Endodermal cell (in vitro differentiated cells): ENCODE measurements at regions not wholly inside any gene's neighbourhood (a gene's known extent, or its start where the extent isn't known, plus 50 kb on each side); places are given as distances from the start of the nearest gene placed in this dataset.

Source experiments
- DNase-seq: peaks from one replicate; pipeline ENCODE4 v3.0.0-alpha.2; 2017
- H3K27ac ChIP-seq: 2 replicates; pipeline ENCODE4 v1.5.1; 2013; ENCODE audit warnings: mild to moderate bottlenecking, low read depth, low read length, moderate library complexity
- H3K27me3 ChIP-seq: 2 replicates; pipeline ENCODE4 v1.6.1; 2013; ENCODE audit warnings: mild to moderate bottlenecking, low read length, moderate library complexity; ENCODE audit not compliant: insufficient read depth, control insufficient read depth, poor library complexity, severe bottlenecking
- H3K36me3 ChIP-seq: 2 replicates; pipeline ENCODE4 v1.7.0; 2013; ENCODE audit warnings: mild to moderate bottlenecking, low read length, moderate library complexity; ENCODE audit not compliant: control insufficient read depth, insufficient read depth
- H3K4me1 ChIP-seq: one replicate; pipeline ENCODE4 v1.7.0; 2013; ENCODE audit warnings: low read length; ENCODE audit not compliant: control insufficient read depth, insufficient read depth
- H3K4me3 ChIP-seq: 2 replicates; pipeline ENCODE4 v1.5.1; 2013; ENCODE audit warnings: mild to moderate bottlenecking, low read length, moderate library complexity
- H3K9ac ChIP-seq: 2 replicates; pipeline ENCODE4 v1.6.1; 2013; ENCODE audit warnings: mild to moderate bottlenecking, low read length, moderate library complexity; ENCODE audit not compliant: poor library complexity, severe bottlenecking; ENCODE audit errors: extremely low read depth
- H3K9me3 ChIP-seq: 2 replicates; pipeline ENCODE4 v1.6.1; 2013; ENCODE audit warnings: mild to moderate bottlenecking, low read length, moderate library complexity; ENCODE audit not compliant: control insufficient read depth
- H3K27ac Mint-ChIP-seq: 2 replicates; pipeline ENCODE4 v1.8.0; 2020; ENCODE audit warnings: mixed read lengths
- H3K27me3 Mint-ChIP-seq: 2 replicates; pipeline ENCODE4 v1.8.0; 2021; ENCODE audit warnings: mild to moderate bottlenecking, mixed read lengths; ENCODE audit not compliant: insufficient read depth
- H3K36me3 Mint-ChIP-seq: 2 replicates; pipeline ENCODE4 v1.8.0; 2020; ENCODE audit warnings: low read depth, mixed read lengths
- H3K4me1 Mint-ChIP-seq: 2 replicates; pipeline ENCODE4 v1.8.0; 2020; ENCODE audit warnings: mixed read lengths
- H3K4me3 Mint-ChIP-seq: 2 replicates; pipeline ENCODE4 v1.8.0; 2020; ENCODE audit warnings: mild to moderate bottlenecking, moderate library complexity, mixed read lengths
- H3K9me3 Mint-ChIP-seq: 2 replicates; pipeline ENCODE4 v1.8.0; 2020; ENCODE audit warnings: mild to moderate bottlenecking, mixed read lengths
- CTCF ChIP-seq: fragments of 200-600 bp; sonication (generic); conservative IDR thresholded peaks from 2 replicates; pipeline ENCODE4 v1.5.0; 2021; ENCODE audit warnings: antibody characterized with exemption, mild to moderate bottlenecking
- WGBS, 2 experiments: methylation state at CpG; one replicate each; pipeline versions ENCODE4 v1.1.5 to v1.1.7; 2013; ENCODE audit warnings: missing lambda C conversion rate in 2 of 2, mixed read lengths in 1 of 2; ENCODE audit not compliant: insufficient coverage in 1 of 2, insufficient read length in 1 of 2; 5-methylcytosine and 5-hydroxymethylcytosine counted together

GRCh38 chr5:123763201-123763600 is 251.2 kb downstream of the CSNK1G3 start:
- Histone ChIP-seq H3K4me3 (no peak overlapping the region), H3K36me3 (no peaks in the 10 kb centered on the region), H3K9me3 (peaks cover 4% of the 10 kb centered on the region), H3K4me1 (no peaks in the 10 kb centered on the region), H3K27me3 (no peaks in the 10 kb centered on the region), H3K27ac (no peak overlapping the region), H3K9ac (no peak overlapping the region)
- DNase-seq: no peak
- WGBS, 2 experiments: 92 to 100% methylated on average over 1 to 2 of the region's 2 CpGs
- no peak overlapping the region for H3K27ac Mint-ChIP-seq
- no peaks in the 10 kb centered on the region for H3K4me1 Mint-ChIP-seq
- no peaks in the 10 kb centered on the region for H3K36me3 Mint-ChIP-seq
- H3K9me3 Mint-ChIP-seq: peaks cover 30% of the 10 kb centered on the region
- no peak for TF ChIP-seq CTCF
- H3K4me3 Mint-ChIP-seq: no peak overlapping the region
- no peaks in the 10 kb centered on the region for H3K27me3 Mint-ChIP-seq

- H3K27ac Mint-ChIP-seq: no peak overlapping the region
- TF ChIP-seq CTCF: no peak
Observed at GRCh38 chr5:123756816-123757215, 244.8 kb downstream of the CSNK1G3 start.

GRCh38 chr5:123756318-123756665 is 244.3 kb downstream of the CSNK1G3 start:
- H3K36me3 ChIP-seq: no peaks in the 10 kb centered on the region
- H3K9ac ChIP-seq: no peak overlapping the region
- no peak for DNase-seq
- H3K4me3 ChIP-seq: no peak overlapping the region
- no peaks in the 10 kb centered on the region for H3K36me3 Mint-ChIP-seq
- TF ChIP-seq CTCF: no peak
- no peak overlapping the region for H3K4me3 Mint-ChIP-seq
- no peak overlapping the region for H3K27ac Mint-ChIP-seq
- WGBS, 2 experiments: 77 to 80% methylated on average over 1 to 2 of the region's 2 CpGs
- H3K27me3 ChIP-seq: no peaks in the 10 kb centered on the region
- no peaks in the 10 kb centered on the region for H3K27me3 Mint-ChIP-seq
- peak overlapping the region; percentile 93 for H3K27ac ChIP-seq
- H3K9me3 Mint-ChIP-seq: peaks cover 8% of the 10 kb centered on the region
- H3K4me1 Mint-ChIP-seq: no peaks in the 10 kb centered on the region
- H3K4me1 ChIP-seq: no peaks in the 10 kb centered on the region
- no peaks in the 10 kb centered on the region for H3K9me3 ChIP-seq

More at GRCh38 chr5:123756816-123757215, 244.8 kb downstream of the CSNK1G3 start:
- H3K36me3 ChIP-seq: no peaks in the 10 kb centered on the region
- H3K4me1 ChIP-seq: no peaks in the 10 kb centered on the region
- H3K4me1 Mint-ChIP-seq: no peaks in the 10 kb centered on the region
- H3K4me3 Mint-ChIP-seq: no peak overlapping the region
- no peaks in the 10 kb centered on the region for H3K27me3 Mint-ChIP-seq
- H3K27me3 ChIP-seq: no peaks in the 10 kb centered on the region
- no peak overlapping the region for H3K9ac ChIP-seq
- no peaks in the 10 kb centered on the region for H3K9me3 ChIP-seq
- DNase-seq: no peak
- no peak overlapping the region for H3K27ac ChIP-seq
- H3K4me3 ChIP-seq: no peak overlapping the region
- no peaks in the 10 kb centered on the region for H3K36me3 Mint-ChIP-seq
- H3K9me3 Mint-ChIP-seq: peaks cover 8% of the 10 kb centered on the region
